ACC112 (cell line): ENCODE measurements at regions not wholly inside any gene's neighbourhood (a gene's known extent, or its start where the extent isn't known, plus 50 kb on each side); places are given as distances from the start of the nearest gene placed in this dataset.

Experiments
- H2AFZ ChIP-seq: fragments of 200-600 bp; sonication (generic); one replicate; pipeline ENCODE4 v1.6.0; 2017; ENCODE audit warnings: antibody characterized with exemption, low read length; ENCODE audit not compliant: unreplicated experiment
- H3K27ac ChIP-seq: fragments of 200-600 bp; sonication (generic); 2 replicates; pipeline ENCODE4 v1.5.1; 2014; ENCODE audit warnings: low read depth, mild to moderate bottlenecking, antibody characterized with exemption, low read length, moderate library complexity
- H3K27me3 ChIP-seq: fragments of 200-600 bp; sonication (generic); 2 replicates; pipeline ENCODE4 v1.6.1; 2014; ENCODE audit warnings: mild to moderate bottlenecking, antibody characterized with exemption, low read length, moderate library complexity, mixed read lengths; ENCODE audit not compliant: insufficient read depth
- H3K36me3 ChIP-seq: fragments of 200-600 bp; sonication (generic); 2 replicates; pipeline ENCODE4 v1.6.1; 2016; ENCODE audit warnings: mild to moderate bottlenecking, antibody characterized with exemption, low read length, moderate library complexity, mixed read lengths; ENCODE audit not compliant: insufficient read depth
- H3K4me1 ChIP-seq: fragments of 200-600 bp; sonication (generic); one replicate; pipeline ENCODE4 v1.6.1; 2016; ENCODE audit warnings: low read length, mixed read lengths; ENCODE audit not compliant: insufficient read depth, unreplicated experiment, control insufficient read depth
- H3K4me3 ChIP-seq: fragments of 200-600 bp; sonication (generic); 2 replicates; pipeline ENCODE4 v1.5.1; 2014; ENCODE audit warnings: mild to moderate bottlenecking, low read depth, low read length
- H3K79me2 ChIP-seq: fragments of 200-600 bp; sonication (generic); one replicate; pipeline ENCODE4 v1.6.0; 2016; ENCODE audit warnings: low read length; ENCODE audit not compliant: control insufficient read depth, unreplicated experiment, insufficient read depth

GRCh38 chr4:114349543-114350175 lies 248.9 kb upstream of the UGT8 start:
- Histone ChIP-seq H3K4me3 (no peak overlapping the region), H3K79me2 (no peaks in the 10 kb centered on the region), H3K36me3 (no peaks in the 10 kb centered on the region), H3K27ac (no peak overlapping the region), H3K4me1 (peaks cover 5% of the 10 kb centered on the region), H3K27me3 (no peaks in the 10 kb centered on the region), H2AFZ (no peak overlapping the region)

- Histone ChIP-seq H2AFZ (no peak overlapping the region), H3K27ac (no peak overlapping the region), H3K79me2 (no peaks in the 10 kb centered on the region), H3K27me3 (no peaks in the 10 kb centered on the region), H3K36me3 (no peaks in the 10 kb centered on the region), H3K4me3 (no peak overlapping the region), H3K4me1 (no peaks in the 10 kb centered on the region)
These were observed 239.7 kb upstream of the UGT8 start for GRCh38 chr4:114358901-114359300.

GRCh38 chr4:114361249-114361648 lies 237.4 kb upstream of the UGT8 start:
- no peak overlapping the region for H3K4me3 ChIP-seq
- peak overlapping the region; percentile 51 for H2AFZ ChIP-seq

GRCh38 chr4:114364857-114365256 lies 233.8 kb upstream of the UGT8 start:
- Histone ChIP-seq H3K36me3 (no peaks in the 10 kb centered on the region), H3K4me3 (peak overlapping the region; percentile 34; the same call in 1 of the 2 replicates), H2AFZ (peak overlapping the region; percentile 97), H3K27me3 (no peaks in the 10 kb centered on the region), H3K4me1 (peaks cover 14% of the 10 kb centered on the region), H3K27ac (peak overlapping the region; percentile 64), H3K79me2 (no peaks in the 10 kb centered on the region)

More at GRCh38 chr4:114361249-114361648, 237.4 kb upstream of the UGT8 start:
- no peaks in the 10 kb centered on the region for H3K27me3 ChIP-seq
- no peaks in the 10 kb centered on the region for H3K36me3 ChIP-seq
- H3K4me1 ChIP-seq: peaks cover 14% of the 10 kb centered on the region
- no peaks in the 10 kb centered on the region for H3K79me2 ChIP-seq
- H3K27ac ChIP-seq: no peak overlapping the region

GRCh38 chr4:114365591-114365990 lies 233.0 kb upstream of the UGT8 start:
- no peaks in the 10 kb centered on the region for H3K27me3 ChIP-seq
- H3K4me1 ChIP-seq: peaks cover 14% of the 10 kb centered on the region
- H3K79me2 ChIP-seq: no peaks in the 10 kb centered on the region
- no peak overlapping the region for H3K4me3 ChIP-seq
- H2AFZ ChIP-seq: no peak overlapping the region
- H3K36me3 ChIP-seq: no peaks in the 10 kb centered on the region
- no peak overlapping the region for H3K27ac ChIP-seq

- H3K36me3 ChIP-seq: no peaks in the 10 kb centered on the region
- no peak overlapping the region for H3K27ac ChIP-seq
- H3K4me3 ChIP-seq: no peak overlapping the region
- peaks cover 14% of the 10 kb centered on the region for H3K4me1 ChIP-seq
- no peaks in the 10 kb centered on the region for H3K27me3 ChIP-seq
- no peak overlapping the region for H2AFZ ChIP-seq
- H3K79me2 ChIP-seq: no peaks in the 10 kb centered on the region
These were observed 232.2 kb upstream of the UGT8 start for GRCh38 chr4:114366368-114366767.

- H3K27ac ChIP-seq: no peak overlapping the region
- H3K4me1 ChIP-seq: peaks cover 14% of the 10 kb centered on the region
- no peak overlapping the region for H2AFZ ChIP-seq
These were observed 229.9 kb upstream of the UGT8 start for GRCh38 chr4:114368751-114369150.

GRCh38 chr4:114373508-114373907 lies 225.1 kb upstream of the UGT8 start:
- Histone ChIP-seq H3K79me2 (no peaks in the 10 kb centered on the region), H3K27ac (no peak overlapping the region), H2AFZ (no peak overlapping the region), H3K27me3 (no peaks in the 10 kb centered on the region), H3K4me3 (no peak overlapping the region), H3K36me3 (no peaks in the 10 kb centered on the region), H3K4me1 (no peaks in the 10 kb centered on the region)

More at GRCh38 chr4:114368751-114369150, 229.9 kb upstream of the UGT8 start:
- Histone ChIP-seq H3K27me3 (no peaks in the 10 kb centered on the region), H3K79me2 (no peaks in the 10 kb centered on the region), H3K36me3 (no peaks in the 10 kb centered on the region), H3K4me3 (no peak overlapping the region)

GRCh38 chr4:114378305-114378903 lies 220.2 kb upstream of the UGT8 start:
- H3K4me1 ChIP-seq: peaks cover 6% of the 10 kb centered on the region
- no peak overlapping the region for H3K4me3 ChIP-seq
- H3K36me3 ChIP-seq: no peaks in the 10 kb centered on the region
- no peaks in the 10 kb centered on the region for H3K79me2 ChIP-seq
- peak overlapping the region; percentile 32 for H2AFZ ChIP-seq
- no peaks in the 10 kb centered on the region for H3K27me3 ChIP-seq
- no peak overlapping the region for H3K27ac ChIP-seq

GRCh38 chr4:114383067-114383466 lies 215.5 kb upstream of the UGT8 start:
- Histone ChIP-seq H3K27me3 (peaks cover 4% of the 10 kb centered on the region), H3K4me3 (no peak overlapping the region), H3K79me2 (no peaks in the 10 kb centered on the region), H3K27ac (no peak overlapping the region), H3K36me3 (no peaks in the 10 kb centered on the region), H2AFZ (no peak overlapping the region), H3K4me1 (peaks cover 14% of the 10 kb centered on the region)

GRCh38 chr4:114383721-114384120 lies 214.9 kb upstream of the UGT8 start:
- Histone ChIP-seq H3K79me2 (no peaks in the 10 kb centered on the region), H3K36me3 (no peaks in the 10 kb centered on the region), H3K4me1 (peaks cover 14% of the 10 kb centered on the region), H3K27me3 (peaks cover 10% of the 10 kb centered on the region), H3K4me3 (no peak overlapping the region), H3K27ac (no peak overlapping the region), H2AFZ (peak overlapping the region; percentile 32)
